GM21576 (cell line): ENCODE measurements at regions not wholly inside any gene's neighbourhood (a gene's known extent, or its start where the extent isn't known, plus 50 kb on each side); places are given as distances from the start of the nearest gene placed in this dataset.

ENCODE experiments used
- ATAC-seq: cut with Tn5 transposase; IDR thresholded peaks from one replicate; pipeline ENCODE4 v1.9.1; 2021; ENCODE audit warnings: mild to moderate bottlenecking, moderate library complexity; ENCODE audit not compliant: unreplicated experiment

GRCh38 chr11:115963156-115963555, 458.9 kb upstream of the CADM1 start:
- ATAC-seq: no peak

- ATAC-seq: no peak
Observed at GRCh38 chr11:115961159-115962003, 457.2 kb upstream of the CADM1 start.

GRCh38 chr11:115959081-115959486, 454.9 kb upstream of the CADM1 start:
- ATAC-seq: no peak

- ATAC-seq: no peak
Observed at GRCh38 chr11:115958089-115959000, 454.1 kb upstream of the CADM1 start.

- ATAC-seq: no peak
Observed at GRCh38 chr11:115955803-115956202, 451.6 kb upstream of the CADM1 start.

- ATAC-seq: no peak
Observed at GRCh38 chr11:115950660-115951059, 446.4 kb upstream of the CADM1 start.

- ATAC-seq: no peak
Observed at GRCh38 chr11:115944596-115944995, 440.4 kb upstream of the CADM1 start.

GRCh38 chr11:115942011-115942410, 437.8 kb upstream of the CADM1 start:
- ATAC-seq: no peak

- ATAC-seq: no peak
Observed at GRCh38 chr11:115941481-115941993, 437.3 kb upstream of the CADM1 start.

GRCh38 chr11:115941044-115941443, 436.8 kb upstream of the CADM1 start:
- ATAC-seq: no peak

GRCh38 chr11:115939731-115940421, 435.7 kb upstream of the CADM1 start:
- ATAC-seq: no peak

GRCh38 chr11:115939104-115939730, 435.0 kb upstream of the CADM1 start:
- no peak for ATAC-seq

GRCh38 chr11:115933564-115933963, 429.3 kb upstream of the CADM1 start:
- no peak for ATAC-seq

- ATAC-seq: no peak
Observed at GRCh38 chr11:115931548-115932083, 427.4 kb upstream of the CADM1 start.

- ATAC-seq: peak; percentile 44
Observed at GRCh38 chr11:115930886-115931547, 426.8 kb upstream of the CADM1 start.

- ATAC-seq: peak; percentile 25
Observed at GRCh38 chr11:115930291-115930690, 426.1 kb upstream of the CADM1 start.

- ATAC-seq: no peak
Observed at GRCh38 chr11:115929618-115930129, 425.5 kb upstream of the CADM1 start.

- no peak for ATAC-seq
Observed at GRCh38 chr11:115928811-115929210, 424.6 kb upstream of the CADM1 start.

GRCh38 chr11:115927823-115928329, 423.7 kb upstream of the CADM1 start:
- peak; percentile 42 for ATAC-seq
